NCI-H2171 (cell line): ENCODE measurements at regions not wholly inside any gene's neighbourhood (a gene's known extent, or its start where the extent isn't known, plus 50 kb on each side); places are given as distances from the start of the nearest gene placed in this dataset.
"Not testable (repeated sequence)": the region's sequence is repeated elsewhere in the genome, so short reads cannot be mapped to it uniquely, and the experiment has no call there.

Experiments used
- DNase-seq: peaks from one replicate; lab custom pipeline; 2025; lab: John Stamatoyannopoulos, UW

- no peak for DNase-seq
These were observed 405.1 kb upstream of the ADAMTS5 start for GRCh38 chr21:27371975-27372331.

DNA sequence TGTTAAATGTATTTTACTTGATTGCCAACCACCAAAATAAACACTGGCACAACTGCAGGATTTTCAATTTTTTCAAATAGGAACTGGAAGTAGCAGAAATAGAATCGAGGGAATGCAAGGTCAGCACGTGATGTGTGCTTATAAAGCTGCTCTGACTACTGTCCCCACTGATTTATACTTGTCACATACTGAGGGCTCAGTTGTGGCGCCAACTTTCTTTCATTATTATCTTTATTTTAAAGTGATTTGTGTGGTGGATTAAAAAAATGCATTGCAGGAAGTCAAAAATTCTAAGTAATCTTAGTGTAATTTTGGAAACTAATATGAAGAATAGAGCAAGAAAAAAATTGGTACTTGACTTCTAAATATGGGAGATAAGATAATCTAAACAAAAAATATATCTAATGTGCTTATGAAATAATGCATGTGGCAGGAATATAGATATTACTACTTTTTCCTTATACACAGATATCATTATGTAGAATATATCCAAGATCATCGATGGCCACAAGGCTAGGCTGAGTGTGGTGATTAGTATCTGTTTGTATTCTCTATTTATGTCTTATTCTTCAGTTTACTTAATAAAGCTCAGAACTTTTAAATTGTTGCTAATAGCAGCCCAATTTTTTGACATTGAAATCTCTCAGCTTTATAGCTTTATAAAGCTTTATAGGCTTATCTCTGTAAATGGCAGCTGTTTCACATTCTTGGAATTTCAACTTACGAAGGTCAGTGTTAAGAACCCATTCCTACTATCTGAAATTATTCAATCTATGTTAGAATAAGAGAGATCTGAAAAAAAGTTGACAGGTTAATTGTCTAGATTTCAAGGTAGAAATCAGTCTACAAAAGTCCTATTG, 404.5 kb upstream of the ADAMTS5 start:
- no peak for DNase-seq

DNA sequence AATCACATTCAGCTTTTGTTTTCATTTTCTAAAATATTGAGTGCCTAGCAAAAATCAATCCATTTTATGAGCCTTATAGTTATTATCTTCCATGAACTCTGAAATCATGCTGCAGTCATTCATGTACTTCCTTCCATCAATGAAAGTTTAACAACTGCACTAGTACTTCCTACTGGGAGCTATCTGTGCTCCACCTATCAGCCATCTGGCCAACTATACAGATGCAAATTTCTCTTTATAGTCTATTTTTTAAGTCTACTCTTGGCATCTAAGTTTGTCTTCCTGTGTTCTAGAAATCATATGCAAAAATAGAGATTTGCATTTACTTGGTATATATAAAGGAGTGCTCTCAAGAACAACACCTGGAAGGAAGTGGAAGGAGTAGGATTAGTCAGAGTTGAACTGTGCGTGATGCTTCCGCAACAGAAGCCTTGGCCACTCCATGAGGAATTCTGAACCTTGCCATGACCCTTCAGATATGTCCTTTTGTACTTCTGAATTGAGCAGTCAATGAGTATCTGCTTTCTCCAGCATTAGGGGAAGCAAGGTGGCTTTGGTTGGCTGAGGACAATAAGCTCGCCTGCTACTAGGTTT, 403.2 kb upstream of the ADAMTS5 start:
- no peak for DNase-seq

DNA sequence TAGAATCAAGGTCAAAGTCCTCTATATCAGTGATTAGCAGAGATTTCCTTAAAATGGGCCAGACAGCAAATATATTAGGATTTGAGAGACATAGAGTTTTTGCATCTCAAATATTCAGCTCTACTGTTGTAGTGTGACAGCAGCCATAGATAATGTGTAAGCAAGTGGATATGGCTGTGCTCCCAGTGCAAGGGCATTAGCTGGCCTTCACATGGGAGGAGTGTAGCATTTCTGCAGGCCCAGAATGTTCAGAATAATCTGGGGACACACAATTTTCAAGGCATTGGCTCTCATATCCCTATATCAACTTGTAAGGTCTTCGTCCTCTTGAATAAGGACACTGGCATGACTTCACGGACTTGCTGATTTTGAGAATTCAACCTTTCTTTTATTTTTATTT, 402.3 kb upstream of the ADAMTS5 start:
- no peak for DNase-seq

DNA sequence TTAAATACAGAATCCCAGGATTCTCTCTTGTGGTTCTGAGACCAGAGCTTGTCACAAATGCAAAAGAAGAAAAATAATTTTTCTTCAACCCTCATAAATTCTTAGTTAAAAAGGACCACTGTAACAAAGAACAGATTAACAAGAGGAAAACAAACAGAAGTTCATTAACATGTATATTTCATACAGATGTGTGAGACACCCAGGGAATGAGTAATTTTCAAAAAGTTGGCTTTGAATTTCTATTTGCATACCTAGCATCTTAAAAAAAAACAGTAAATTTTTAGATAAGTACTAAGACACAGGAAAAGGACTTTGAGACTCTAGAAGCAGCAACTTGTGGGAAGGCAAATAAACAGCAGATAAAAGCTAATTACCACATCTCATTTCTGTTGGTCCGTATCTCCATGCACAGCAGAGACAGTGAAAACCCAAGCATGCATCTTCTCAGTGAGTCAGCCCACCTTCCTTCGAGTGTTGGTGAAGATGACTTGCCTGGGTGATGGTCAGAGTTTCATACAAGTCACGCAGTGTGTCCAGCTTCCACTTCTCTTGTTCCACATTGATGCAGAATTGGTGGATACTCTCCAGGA, 399.9 kb upstream of the ADAMTS5 start:
- no peak for DNase-seq

- DNase-seq = no peak
These were observed 399.1 kb upstream of the ADAMTS5 start for GRCh38 chr21:27366036-27366435.

DNA sequence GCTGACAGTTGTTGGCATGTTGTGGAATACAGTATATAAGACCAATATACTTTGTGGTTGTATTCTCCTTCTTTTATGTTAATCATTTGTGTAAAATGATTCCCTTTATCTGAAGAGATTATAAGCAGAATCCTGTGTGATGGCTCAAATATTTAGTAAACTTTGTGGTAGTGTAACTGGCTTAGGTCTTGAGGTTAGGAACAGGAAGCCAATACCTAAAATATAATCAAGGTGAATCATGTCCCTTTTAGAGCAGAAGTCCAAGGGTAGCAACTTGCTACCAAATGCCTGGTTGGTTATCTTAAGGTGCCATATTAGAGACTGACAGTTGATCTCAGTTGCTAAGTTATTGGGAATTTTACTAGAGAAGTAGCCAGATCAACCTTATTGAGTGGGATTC, 398.5 kb upstream of the ADAMTS5 start:
- no peak for DNase-seq

DNA sequence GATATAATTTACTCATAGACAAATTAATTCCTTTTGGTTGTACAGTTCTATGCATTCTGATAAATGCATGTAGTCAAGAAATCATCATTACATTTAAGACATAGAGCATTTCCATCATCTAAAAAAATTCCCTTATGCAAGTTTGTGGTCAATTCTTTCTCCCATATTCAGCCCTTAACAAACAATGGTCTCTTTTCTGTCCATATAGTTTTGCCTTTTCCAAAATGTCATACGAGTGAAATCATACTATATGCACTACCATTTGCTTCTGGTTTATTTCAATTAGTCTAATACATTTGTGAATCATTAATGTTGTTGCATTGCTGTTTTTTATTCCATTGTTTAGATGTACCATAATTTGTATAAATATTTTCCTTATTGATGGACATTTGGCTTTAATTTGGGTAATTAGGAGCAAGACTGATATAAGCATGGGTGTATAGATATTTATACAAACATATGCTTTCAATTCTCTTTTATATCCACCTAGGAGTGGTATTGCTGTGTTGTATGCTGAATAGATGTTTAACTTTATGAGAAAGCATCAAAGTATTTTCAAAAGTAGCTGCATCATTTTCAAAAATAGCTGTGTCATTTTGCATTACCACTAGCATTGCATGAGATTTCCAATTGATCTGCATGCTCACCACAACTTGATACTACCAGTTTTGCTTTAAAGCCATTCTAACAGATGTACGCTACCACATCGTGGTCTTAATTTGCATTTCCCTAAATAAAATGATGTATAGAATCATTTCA, 397.0 kb upstream of the ADAMTS5 start:
- DNase-seq = no peak

DNA sequence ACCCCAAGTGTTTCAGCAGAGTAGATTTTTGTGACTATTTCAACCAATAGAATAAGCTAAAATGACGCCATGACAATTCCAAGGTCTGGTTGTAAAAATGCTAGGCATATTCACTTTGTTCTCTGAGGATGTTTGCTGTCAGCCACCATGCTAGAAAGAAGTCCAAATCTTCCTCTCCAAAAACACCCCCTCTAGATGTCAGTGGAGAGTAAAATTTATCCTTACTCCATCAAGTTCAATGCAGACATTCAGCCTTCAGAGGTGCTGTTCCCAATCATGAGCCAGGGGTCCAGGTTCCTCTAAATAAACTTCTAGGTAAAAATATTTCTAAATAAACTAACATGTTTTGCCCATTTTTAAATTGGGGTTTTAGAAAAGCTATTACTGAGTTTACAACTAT, 395.4 kb upstream of the ADAMTS5 start:
- no peak for DNase-seq

GRCh38 chr21:27359141-27359540, 392.3 kb upstream of the ADAMTS5 start:
- no peak for DNase-seq

DNA sequence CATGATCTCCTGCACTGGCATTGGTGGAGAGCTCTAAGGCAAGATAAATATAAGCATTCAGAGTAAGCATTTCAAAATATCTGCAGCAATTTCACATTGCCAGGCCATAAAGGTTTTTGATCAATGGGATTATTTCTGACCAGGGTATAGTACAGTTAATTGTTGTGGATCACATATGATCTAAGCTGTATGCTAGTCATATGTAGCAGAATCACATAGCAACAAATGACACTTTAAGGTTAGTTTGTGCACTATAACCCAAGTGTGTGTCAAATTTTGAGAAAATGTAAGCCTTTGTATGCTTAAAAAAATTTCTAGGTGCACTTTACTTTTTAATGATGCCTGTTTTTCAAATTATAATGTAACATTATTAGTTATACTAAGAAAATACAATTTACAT, 386.0 kb upstream of the ADAMTS5 start:
- no peak for DNase-seq

DNA sequence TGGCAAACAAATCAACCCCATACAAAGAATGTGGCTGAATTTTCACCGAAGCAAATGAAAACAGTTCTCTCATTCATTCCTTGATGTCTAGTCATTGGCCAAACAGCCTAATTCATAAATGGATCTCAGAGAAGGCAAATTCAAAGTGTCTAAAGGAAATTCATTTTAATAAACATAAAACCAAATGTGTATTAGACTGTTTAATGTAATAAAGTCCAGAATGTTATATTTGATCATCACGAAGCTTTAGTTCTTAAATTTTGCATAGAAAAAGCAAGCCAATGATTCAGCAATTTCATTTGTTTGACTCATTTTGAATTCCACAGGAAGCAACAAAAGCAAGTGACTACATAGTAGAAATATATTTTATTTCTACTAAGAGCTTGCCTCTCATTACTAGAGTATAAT, 379.2 kb upstream of the ADAMTS5 start:
- no peak for DNase-seq

GRCh38 chr21:27339902-27340301, 373.0 kb upstream of the ADAMTS5 start:
- DNase-seq = peak; percentile 9

GRCh38 chr21:27338007-27338406, 371.1 kb upstream of the ADAMTS5 start:
- DNase-seq = not testable (repeated sequence)

DNA sequence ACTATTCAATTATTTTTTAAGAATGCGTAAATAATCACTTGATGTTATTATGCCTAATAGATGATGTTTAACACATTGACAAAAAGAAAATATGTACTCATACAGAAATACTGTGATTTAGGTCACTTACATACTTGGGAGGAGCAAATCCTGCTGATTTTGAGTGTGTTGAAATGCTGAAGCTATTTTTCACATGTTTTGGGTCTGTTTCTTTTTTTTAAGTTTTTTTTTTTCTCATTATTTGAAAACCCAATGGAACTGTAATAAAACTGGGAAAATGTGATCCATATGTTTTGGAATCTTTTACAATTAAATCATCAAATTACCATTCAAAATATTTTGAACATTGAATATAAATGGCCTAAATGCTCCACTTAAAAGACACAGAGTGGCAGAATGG, 366.2 kb upstream of the ADAMTS5 start:
- no peak for DNase-seq

DNA sequence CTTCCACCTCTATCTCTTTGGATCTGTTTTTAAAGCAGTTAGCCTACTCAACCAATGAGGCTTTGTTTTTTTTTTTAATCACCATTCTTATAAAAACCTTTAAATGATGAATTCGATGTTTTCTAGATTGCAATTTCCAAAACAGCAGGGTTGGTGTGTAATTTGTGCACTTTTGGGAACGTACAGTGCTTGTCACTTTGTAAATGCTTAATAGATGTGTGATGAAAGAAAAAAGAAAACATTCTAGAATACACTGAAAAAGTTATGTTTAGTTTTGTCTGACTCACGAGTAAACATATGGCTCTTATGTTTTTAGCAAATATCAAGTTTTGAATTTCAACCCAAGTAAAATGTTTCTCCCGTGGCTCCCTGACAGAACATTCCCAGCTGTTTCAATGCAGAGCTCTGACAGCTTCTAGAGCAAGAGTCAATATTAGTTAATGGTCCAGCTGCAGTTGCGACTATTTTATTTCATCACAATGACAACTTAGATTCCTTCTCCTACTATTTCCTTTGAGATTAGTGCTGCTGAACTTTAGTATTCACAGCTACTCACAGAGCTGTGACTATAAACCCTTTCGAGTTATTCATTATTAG, 362.5 kb upstream of the ADAMTS5 start:
- DNase-seq = no peak

DNA sequence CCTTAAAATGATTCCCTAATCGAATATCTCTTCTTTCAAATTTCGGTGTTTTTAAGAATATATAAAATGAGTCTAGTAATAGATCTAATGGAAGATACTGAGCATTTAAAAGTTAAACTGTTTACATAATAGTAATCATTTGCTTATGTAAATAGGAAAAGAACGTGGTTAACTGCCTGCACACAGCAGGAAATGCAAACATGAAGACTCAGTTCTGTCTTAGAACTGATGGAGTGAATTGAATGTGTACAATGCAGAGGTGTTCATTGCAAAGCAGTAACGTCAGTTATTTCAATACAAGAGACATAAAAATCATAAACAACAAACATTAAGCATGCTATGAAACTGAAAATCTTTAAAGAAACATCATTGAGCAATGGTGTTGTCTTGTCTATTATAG, 359.4 kb upstream of the ADAMTS5 start:
- DNase-seq = no peak

DNA sequence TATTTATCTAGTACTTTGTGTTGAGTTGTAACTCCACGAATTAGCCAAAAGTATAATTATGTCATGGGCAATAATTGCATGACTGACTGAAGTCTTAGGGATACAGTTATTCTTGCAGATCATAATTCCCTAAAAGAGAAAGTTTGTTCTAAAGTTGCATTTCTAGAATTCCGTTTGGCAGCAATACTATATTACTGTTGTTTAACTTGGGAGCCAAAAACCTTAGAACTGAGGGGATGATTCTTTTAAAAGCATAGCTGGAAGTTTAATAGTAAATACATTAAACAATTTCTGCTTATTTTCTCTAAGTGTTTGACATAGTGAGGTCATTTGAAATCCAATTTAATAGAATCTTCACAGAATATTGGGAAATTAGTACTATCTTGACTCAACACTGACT, 356.4 kb upstream of the ADAMTS5 start:
- no peak for DNase-seq

DNA sequence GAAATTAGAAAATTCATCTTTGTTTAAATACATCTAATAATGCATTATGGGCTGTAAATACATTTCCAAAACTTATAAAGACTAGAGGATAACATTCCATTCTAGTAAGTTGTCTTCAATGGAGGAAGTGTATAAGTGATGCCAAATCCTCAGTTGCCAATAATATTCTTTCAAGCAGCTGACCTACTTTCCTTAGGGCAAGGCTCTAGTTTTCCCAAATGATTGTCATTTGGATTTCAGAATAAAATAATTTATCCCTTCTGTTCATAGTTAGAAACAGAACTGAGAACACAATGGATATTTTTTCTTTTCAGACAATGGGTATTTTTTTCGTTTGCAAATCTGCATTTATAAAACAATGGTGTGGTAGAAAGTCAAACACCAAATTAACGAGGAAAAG, 354.9 kb upstream of the ADAMTS5 start:
- DNase-seq = no peak

GRCh38 chr21:27320868-27321267, 354.0 kb upstream of the ADAMTS5 start:
- DNase-seq = no peak

DNA sequence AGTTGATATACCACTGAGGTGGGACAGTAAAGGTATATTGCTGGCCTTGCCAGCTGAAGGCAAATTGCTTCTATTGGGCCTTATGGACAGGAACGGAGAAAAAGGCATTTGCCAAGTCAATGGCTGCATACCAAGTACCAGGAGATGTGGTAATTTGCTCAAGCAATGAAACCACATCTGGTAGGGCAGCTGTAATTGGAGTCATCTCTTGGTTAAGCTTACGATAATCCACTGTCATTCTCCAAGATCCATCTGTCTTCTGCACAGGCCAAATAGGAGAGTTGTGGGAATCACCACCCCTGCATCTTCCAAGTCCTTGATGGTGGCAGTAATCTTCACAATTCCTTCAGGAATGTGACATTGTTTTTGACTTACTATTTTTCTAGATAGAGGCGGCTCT, 350.7 kb upstream of the ADAMTS5 start:
- DNase-seq = not testable (repeated sequence)

GRCh38 chr21:27315373-27315772, 348.5 kb upstream of the ADAMTS5 start:
- no peak for DNase-seq
